IMR-90 (cell line): ENCODE measurements at regions not wholly inside any gene's neighbourhood (a gene's known extent, or its start where the extent isn't known, plus 50 kb on each side); places are given as distances from the start of the nearest gene placed in this dataset.
"Not testable (repeated sequence)": the region's sequence is repeated elsewhere in the genome, so short reads cannot be mapped to it uniquely, and the experiment has no call there.

Experiments
- CEBPB ChIP-seq: IDR thresholded peaks from 2 replicates; pipeline ENCODE4 v1.6.1; 2012; ENCODE audit warnings: low read depth, low read length, improper control_type of control experiment
- CHD1 ChIP-seq: IDR thresholded peaks from 2 replicates; pipeline ENCODE4 v1.6.1; 2012; ENCODE audit warnings: low read depth, low read length, improper control_type of control experiment
- FOS ChIP-seq: fragments of 150-350 bp; IDR thresholded peaks from 2 replicates; pipeline ENCODE4 v1.6.1; 2016; ENCODE audit warnings: low read depth, low read length
- MAFK ChIP-seq: IDR thresholded peaks from 2 replicates; pipeline ENCODE4 v1.6.1; 2012; ENCODE audit warnings: low read depth, low read length, improper control_type of control experiment
- MAZ ChIP-seq: IDR thresholded peaks from 2 replicates; pipeline ENCODE4 v1.6.1; 2012; ENCODE audit warnings: low read depth, mild to moderate bottlenecking, low read length, improper control_type of control experiment, moderate library complexity, borderline replicate concordance
- NFE2L2 ChIP-seq: fragments of 150-350 bp; IDR thresholded peaks from 2 replicates; pipeline ENCODE4 v1.6.1; 2016; ENCODE audit warnings: low read depth, mild to moderate bottlenecking, low read length
- POLR2A ChIP-seq: IDR thresholded peaks from 2 replicates; pipeline ENCODE4 v1.6.1; 2012; ENCODE audit warnings: mild to moderate bottlenecking, low read depth, low read length
- RAD21 ChIP-seq: IDR thresholded peaks from 2 replicates; pipeline ENCODE4 v1.6.1; 2012; ENCODE audit warnings: low read length, improper control_type of control experiment
- RCOR1 ChIP-seq: IDR thresholded peaks from 2 replicates; pipeline ENCODE4 v1.6.1; 2012; ENCODE audit warnings: mild to moderate bottlenecking, low read length, improper control_type of control experiment; ENCODE audit not compliant: insufficient replicate concordance
- RFX5 ChIP-seq: IDR thresholded peaks from 2 replicates; pipeline ENCODE4 v1.8.0; 2012; ENCODE audit warnings: low read depth, mild to moderate bottlenecking, low read length, moderate library complexity
- SMC3 ChIP-seq: fragments of 150-350 bp; IDR thresholded peaks from 2 replicates; pipeline ENCODE4 v1.6.1; 2016; ENCODE audit warnings: low read depth, mild to moderate bottlenecking, antibody characterized with exemption, low read length, moderate library complexity
- TF ChIP-seq, protein P1 (sequence below): conservative IDR thresholded peaks from 2 replicates; pipeline ENCODE4 v1.5.1; 2012; ENCODE audit warnings: mild to moderate bottlenecking, low read depth, low read length, improper control_type of control experiment
- TF ChIP-seq, protein P2 (sequence below): fragments of 150-350 bp; IDR thresholded peaks from 2 replicates; pipeline ENCODE4 v1.6.1; 2017; ENCODE audit warnings: mild to moderate bottlenecking, antibody characterized with exemption, low read length, low read depth
- TF ChIP-seq, protein P3 (sequence below): fragments of 150-350 bp; IDR thresholded peaks from 2 replicates; pipeline ENCODE4 v1.6.1; 2016; ENCODE audit warnings: low read depth, mild to moderate bottlenecking, low read length, moderate library complexity, borderline replicate concordance

DNA sequence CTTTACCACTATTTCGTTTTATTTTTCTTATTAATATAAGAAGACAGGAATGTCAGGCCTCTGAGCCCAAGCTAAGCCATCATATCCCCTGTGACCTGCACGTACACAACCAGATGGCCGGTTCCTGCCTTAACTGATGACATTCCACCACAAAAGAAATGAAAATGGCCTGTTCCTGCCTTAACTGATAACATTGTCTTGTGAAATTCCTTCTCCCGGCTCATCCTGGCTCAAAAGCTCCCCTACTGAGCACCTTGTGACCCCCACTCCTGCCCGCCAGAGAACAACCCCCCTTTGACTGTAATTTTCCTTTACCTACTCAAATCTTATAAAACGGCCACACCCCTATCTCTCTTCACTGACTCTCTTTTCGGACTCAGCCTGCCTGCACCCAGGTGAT lies 101.8 kb upstream of the UST start:
- TF ChIP-seq POLR2A, RCOR1, SMC3, NFE2L2, RAD21, MAFK, MAZ, CEBPB, RFX5, CHD1, FOS: not testable (repeated sequence)
- TF ChIP-seq, protein P1, sequence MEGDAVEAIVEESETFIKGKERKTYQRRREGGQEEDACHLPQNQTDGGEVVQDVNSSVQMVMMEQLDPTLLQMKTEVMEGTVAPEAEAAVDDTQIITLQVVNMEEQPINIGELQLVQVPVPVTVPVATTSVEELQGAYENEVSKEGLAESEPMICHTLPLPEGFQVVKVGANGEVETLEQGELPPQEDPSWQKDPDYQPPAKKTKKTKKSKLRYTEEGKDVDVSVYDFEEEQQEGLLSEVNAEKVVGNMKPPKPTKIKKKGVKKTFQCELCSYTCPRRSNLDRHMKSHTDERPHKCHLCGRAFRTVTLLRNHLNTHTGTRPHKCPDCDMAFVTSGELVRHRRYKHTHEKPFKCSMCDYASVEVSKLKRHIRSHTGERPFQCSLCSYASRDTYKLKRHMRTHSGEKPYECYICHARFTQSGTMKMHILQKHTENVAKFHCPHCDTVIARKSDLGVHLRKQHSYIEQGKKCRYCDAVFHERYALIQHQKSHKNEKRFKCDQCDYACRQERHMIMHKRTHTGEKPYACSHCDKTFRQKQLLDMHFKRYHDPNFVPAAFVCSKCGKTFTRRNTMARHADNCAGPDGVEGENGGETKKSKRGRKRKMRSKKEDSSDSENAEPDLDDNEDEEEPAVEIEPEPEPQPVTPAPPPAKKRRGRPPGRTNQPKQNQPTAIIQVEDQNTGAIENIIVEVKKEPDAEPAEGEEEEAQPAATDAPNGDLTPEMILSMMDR: not testable (repeated sequence)
- TF ChIP-seq, protein P2, sequence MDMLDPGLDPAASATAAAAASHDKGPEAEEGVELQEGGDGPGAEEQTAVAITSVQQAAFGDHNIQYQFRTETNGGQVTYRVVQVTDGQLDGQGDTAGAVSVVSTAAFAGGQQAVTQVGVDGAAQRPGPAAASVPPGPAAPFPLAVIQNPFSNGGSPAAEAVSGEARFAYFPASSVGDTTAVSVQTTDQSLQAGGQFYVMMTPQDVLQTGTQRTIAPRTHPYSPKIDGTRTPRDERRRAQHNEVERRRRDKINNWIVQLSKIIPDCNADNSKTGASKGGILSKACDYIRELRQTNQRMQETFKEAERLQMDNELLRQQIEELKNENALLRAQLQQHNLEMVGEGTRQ: not testable (repeated sequence)
- TF ChIP-seq, protein P3, sequence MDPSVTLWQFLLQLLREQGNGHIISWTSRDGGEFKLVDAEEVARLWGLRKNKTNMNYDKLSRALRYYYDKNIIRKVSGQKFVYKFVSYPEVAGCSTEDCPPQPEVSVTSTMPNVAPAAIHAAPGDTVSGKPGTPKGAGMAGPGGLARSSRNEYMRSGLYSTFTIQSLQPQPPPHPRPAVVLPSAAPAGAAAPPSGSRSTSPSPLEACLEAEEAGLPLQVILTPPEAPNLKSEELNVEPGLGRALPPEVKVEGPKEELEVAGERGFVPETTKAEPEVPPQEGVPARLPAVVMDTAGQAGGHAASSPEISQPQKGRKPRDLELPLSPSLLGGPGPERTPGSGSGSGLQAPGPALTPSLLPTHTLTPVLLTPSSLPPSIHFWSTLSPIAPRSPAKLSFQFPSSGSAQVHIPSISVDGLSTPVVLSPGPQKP: not testable (repeated sequence)
